Activated CD4-positive, alpha-beta T cell treated with anti-CD3 and anti-CD28 coated beads, Interleukin-2, amount 50 U/mL, for 48 hours (primary cell): ENCODE measurements at regions not wholly inside any gene's neighbourhood (a gene's known extent, or its start where the extent isn't known, plus 50 kb on each side); places are given as distances from the start of the nearest gene placed in this dataset.

Source experiments
- DNase-seq, 2 experiments: peaks; one replicate each; pipeline ENCODE4 v3.0.0-alpha.2; 2020

DNA sequence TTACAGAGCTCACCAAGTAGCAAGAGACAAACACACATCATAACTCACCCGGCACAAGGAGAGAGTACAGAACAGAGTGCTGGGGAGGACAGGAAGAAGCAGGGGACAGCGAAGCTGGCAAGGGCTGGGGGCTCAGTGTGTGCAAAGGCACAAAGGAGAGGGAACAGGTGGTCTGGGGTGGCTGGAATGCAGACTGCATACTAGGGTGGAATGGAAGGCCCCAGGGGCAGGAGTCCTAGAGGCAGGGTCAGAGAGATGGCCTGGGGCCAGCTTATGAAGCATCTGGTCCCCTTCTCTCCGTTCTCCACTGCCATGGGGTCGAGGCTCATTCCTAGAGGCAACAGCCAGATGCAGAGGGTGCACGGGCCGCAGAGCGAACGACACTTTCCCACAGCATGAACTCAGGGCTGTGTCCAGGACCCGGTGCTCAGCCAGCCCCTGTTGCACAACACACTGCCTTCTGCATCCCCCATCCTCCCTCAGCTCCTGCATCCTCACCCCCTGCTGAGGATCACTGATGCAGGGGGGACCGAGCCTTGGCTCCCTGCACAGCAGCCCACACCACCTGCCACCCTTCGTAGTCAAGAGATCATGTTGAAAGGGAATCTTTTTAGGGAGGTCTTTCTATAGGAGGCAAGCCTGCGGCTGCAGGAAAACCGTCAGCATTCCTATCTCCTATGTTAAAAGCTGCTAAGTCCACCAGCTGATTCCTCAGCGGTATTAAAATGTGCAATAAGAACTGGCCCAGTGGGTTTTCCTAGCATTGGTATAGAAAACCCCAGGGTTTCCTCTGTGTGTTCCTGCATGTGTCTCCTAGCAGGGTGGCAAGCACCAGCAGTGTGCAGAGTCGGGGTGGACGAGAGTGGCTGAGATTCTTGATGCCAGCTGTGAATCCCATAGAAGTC is 293.5 kb downstream of the UACA start:
- DNase-seq: no peak

- DNase-seq: no peak
Observed at GRCh38 chr15:70469182-70469581, 294.2 kb downstream of the UACA start.

DNA sequence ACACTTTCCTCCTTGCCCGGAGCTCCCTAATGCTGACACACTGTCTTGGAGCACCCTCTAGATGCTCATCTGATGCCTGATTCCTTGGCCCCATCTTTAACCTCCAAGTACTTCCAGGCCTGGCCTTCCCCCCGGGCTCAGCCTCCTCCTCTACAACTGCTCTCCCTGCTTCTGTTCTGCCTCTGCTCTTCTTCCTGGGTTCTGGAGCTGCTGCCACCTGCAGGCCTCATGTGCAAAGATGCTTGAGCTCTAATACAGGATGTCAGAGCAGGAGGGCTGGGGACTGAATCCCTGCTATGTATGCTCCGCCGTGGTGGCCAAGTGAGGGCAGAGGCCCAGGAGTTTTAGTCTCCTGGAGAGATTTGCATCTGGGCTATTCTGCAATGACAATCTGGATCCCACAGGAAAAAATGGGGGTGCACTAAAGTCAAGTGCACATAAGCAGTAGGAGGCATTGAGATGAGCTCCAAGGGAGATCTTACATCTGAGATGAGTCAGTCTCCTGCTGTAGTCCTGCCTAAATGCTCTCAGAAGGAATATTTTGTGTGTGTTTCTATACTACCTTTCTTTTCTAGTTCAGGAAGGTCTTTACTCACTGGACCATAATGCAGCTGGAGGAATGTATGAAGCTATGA is 296.3 kb downstream of the UACA start:
- DNase-seq: peak; percentile 48 to 55

GRCh38 chr15:70466305-70466704 is 297.1 kb downstream of the UACA start:
- no peak for DNase-seq

DNA sequence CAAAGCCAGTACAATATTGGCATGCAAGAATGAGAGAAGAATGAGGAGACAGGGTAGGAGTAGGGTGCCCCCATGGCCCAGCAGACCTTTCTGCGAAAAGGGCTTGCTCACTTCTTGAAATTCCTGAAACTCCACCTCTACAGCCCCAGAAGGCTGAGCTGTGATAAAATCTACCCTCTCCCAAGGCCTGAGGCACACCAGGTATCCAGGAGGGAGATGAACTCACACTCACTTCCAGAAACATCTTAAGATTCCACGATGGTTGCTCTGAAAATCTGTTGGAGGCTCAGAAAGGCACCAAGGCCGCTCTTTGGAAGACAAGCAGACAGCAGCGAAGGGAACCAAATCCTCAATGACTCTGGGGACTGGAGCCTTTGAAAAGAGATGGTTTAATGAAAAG is 297.5 kb downstream of the UACA start:
- no peak for DNase-seq

GRCh38 chr15:70463453-70463834 is 299.9 kb downstream of the UACA start:
- no peak for DNase-seq

DNA sequence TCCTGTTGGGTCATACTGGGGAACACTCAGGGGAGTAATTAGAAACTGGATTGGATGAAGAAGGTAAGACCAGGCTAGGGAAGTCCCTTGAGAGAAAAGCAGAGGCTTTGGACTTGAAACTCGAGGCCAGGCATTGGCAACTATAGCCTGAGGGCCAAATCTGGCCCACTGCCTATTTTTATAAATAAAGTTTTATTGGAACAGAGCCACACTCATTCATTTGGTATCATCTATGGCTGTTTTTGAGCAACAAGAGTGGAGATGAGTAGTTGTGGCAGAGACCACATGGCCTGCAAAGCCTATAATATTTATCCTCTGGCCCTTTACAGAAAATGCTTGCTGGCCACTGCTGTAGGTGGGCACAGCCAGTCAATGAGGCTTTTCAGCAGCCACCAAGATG is 301.4 kb downstream of the UACA start:
- DNase-seq: no peak

GRCh38 chr15:70461017-70461416 is 302.3 kb downstream of the UACA start:
- no peak for DNase-seq

DNA sequence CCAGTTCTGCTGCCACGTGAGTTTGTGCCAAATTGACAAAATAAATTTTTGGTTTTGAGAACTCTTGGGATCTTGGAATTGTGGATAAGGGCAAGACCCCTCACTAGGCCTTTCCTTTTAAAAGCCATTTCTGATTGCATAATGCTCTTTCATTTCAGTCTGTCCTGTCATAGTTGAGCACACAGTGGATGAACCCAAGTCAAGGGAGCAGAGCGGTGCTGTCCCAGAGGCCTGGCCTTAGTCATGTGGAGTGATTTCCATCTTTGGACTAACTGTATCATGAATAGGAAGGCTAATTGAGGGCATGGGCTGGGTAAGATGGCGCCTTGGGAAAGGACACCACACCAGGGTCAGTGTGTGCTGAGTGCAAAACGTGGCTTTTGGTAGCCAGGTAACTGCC is 304.0 kb downstream of the UACA start:
- DNase-seq: no peak

DNA sequence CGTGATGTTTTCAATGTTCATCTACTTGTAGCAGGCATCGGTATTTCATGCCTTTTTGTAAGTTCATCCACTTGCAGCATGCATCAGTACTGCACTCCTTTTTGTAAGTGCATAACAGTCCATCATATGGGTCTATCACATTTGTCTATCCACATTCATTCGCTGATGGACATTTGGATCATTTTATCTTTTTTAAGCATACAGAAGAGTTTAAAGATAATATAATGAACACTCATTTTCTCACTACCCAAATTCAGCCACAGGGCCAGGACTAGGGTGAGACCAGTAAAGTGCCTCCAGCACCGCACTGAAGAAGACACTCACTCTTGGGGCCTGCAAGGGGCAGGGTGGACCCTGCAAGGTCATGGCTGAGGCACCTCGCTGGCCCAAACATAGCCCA is 309.6 kb downstream of the UACA start:
- DNase-seq: no peak

DNA sequence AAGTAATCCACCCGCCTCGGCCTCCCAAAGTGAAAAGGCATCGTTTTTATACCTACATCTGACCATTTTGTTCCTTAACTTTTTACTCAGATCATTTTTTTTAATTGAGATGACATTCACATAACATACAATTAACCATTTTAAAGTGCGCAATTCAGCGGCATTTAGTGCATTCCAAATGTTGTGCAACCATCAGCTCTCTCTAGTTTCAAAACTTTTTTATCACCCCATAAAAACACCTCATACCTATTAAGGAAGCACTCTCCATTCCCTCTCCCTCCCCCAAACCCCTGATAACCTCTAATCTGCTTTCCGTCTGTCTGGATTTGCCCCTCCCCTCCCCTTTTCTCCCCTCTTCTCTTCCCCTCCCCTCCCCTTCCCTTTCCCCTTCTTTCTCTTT is 310.1 kb downstream of the UACA start:
- DNase-seq: no peak

GRCh38 chr15:70451821-70452653 is 311.3 kb downstream of the UACA start:
- peak; percentile 22 to 33 for DNase-seq

GRCh38 chr15:70450142-70450443 is 313.3 kb downstream of the UACA start:
- DNase-seq: no peak

- no peak for DNase-seq
Observed at GRCh38 chr15:70449311-70450141, 313.8 kb downstream of the UACA start.

DNA sequence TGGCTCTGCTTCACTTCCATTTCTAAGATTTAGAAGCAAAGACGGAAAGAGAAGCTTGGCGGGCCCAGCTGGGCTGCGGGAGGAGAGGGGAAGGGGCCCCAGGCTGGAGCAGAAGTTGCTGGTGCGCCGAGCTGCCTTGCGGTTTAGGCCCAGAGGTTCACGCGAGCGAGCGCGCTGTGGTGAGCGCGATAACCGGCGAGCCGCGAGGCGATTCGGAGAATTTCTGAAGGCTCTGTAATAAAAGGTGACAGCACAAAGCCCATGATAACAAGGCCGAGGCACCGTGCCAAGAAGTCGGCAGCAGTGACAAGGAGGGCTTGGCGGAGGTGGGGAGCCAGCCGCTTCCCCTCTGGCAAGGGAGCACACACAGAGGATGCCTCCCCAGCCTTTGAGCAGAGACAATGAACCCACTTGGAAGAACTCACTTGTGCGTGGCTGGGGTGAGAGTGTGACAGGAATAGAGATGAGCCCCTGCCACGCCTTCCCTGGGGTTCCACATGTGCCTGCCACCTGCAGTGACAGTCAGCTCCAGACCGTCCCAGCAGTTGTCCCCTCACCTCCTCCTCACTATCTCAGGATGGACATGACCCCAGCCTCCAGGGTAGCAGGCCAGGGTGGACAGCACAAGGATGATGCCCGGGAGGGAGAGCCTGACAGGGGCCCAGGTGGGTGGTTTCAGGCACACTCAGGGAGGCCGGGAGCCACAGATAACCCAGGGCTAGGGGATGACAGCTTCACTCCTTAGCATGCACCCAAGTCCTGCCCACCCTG is 315.2 kb downstream of the UACA start:
- peak; percentile 23 to 34 for DNase-seq

GRCh38 chr15:70447521-70447920 is 315.8 kb downstream of the UACA start:
- no peak for DNase-seq

- no peak for DNase-seq
Observed at GRCh38 chr15:70447081-70447480, 316.3 kb downstream of the UACA start.

GRCh38 chr15:70443486-70444273 is 319.7 kb downstream of the UACA start:
- no peak for DNase-seq

- no peak for DNase-seq
Observed at GRCh38 chr15:70442616-70443321, 320.6 kb downstream of the UACA start.

GRCh38 chr15:70442211-70442610 is 321.1 kb downstream of the UACA start:
- no peak for DNase-seq
